ENCODE measurements at regions not wholly inside any gene's neighbourhood (a gene's known extent, or its start where the extent isn't known, plus 50 kb on each side); places are given as distances from the start of the nearest gene placed in this dataset.

DNA sequence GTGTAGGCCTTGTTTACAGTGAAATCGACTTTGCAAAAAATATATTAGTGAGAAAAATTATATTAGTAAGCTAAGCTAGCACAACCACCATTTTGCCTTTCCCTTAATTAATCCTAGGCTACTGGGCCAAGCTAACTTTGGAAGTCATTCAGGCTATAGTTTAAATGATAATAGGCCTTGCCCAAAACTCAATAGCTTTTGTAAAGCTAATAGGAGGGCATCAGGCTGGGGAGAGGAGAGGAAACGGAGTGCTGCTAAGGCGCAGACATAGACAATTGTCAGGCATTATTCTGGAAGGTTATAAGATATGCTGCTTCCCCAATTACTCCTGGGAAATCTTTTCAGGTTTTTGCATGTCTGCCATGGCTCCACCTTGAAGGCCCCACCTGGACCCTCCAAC lies 1286.0 kb downstream of the NSUN3 start:
- Histone ChIP-seq H3K4me1 (no peaks in the 10 kb centered on the region), H3K36me3 (no peaks in the 10 kb centered on the region), H3K9me3 (no peaks in the 10 kb centered on the region), H3K27me3 (no peaks in the 10 kb centered on the region), H3K27ac (no peak overlapping the region), H3K4me3 (no peak overlapping the region)
- no peak for TF ChIP-seq POLR2AphosphoS5 (IDR thresholded peaks at IDR 0.05)
- TF ChIP-seq, protein P1, sequence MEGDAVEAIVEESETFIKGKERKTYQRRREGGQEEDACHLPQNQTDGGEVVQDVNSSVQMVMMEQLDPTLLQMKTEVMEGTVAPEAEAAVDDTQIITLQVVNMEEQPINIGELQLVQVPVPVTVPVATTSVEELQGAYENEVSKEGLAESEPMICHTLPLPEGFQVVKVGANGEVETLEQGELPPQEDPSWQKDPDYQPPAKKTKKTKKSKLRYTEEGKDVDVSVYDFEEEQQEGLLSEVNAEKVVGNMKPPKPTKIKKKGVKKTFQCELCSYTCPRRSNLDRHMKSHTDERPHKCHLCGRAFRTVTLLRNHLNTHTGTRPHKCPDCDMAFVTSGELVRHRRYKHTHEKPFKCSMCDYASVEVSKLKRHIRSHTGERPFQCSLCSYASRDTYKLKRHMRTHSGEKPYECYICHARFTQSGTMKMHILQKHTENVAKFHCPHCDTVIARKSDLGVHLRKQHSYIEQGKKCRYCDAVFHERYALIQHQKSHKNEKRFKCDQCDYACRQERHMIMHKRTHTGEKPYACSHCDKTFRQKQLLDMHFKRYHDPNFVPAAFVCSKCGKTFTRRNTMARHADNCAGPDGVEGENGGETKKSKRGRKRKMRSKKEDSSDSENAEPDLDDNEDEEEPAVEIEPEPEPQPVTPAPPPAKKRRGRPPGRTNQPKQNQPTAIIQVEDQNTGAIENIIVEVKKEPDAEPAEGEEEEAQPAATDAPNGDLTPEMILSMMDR (IDR thresholded peaks at IDR 0.05), result no peak
- no peak for TF ChIP-seq POLR2A (IDR thresholded peaks at IDR 0.05)
- TF ChIP-seq EP300 (IDR thresholded peaks at IDR 0.05), result no peak
- intact Hi-C loops (cut with DNase I; ENCODE audit: low total_unique reads), result no loop called here
- no peak for DNase-seq
- WGBS, 5 donors, result 81 to 93% (median 88%) methylated on average over 3 of the region's 3 CpGs

DNA sequence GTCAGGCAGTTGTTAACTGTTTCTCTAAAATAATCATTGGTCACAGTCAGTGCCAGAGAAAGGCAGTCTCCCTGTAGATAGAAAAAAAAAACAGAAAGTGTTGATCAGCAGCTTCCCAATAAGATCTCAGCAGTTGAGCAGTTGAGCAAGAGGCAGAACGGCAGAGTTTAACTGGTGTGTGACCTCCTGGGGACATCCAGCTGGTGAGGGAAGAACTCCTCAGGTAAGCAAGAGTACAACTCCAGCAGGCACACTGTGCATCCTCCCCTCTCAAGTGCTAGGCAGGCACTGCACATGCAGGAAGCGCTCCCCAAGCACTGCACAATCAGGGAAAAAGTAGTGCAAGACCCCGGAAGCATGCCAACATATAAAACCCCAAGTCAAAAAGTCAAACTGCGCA lies 1287.2 kb downstream of the NSUN3 start:
- no peak for TF ChIP-seq EP300 (IDR thresholded peaks at IDR 0.05)
- TF ChIP-seq, protein P1 (IDR thresholded peaks at IDR 0.05), result no peak
- TF ChIP-seq POLR2A (IDR thresholded peaks at IDR 0.05), result no peak
- TF ChIP-seq POLR2AphosphoS5 (IDR thresholded peaks at IDR 0.05), result no peak
- intact Hi-C loops (cut with DNase I; ENCODE audit: low total_unique reads), result no loop called here
- 66 to 71% (median 68%) methylated on average over 4 of the region's 4 CpGs for WGBS, 5 donors

DNA sequence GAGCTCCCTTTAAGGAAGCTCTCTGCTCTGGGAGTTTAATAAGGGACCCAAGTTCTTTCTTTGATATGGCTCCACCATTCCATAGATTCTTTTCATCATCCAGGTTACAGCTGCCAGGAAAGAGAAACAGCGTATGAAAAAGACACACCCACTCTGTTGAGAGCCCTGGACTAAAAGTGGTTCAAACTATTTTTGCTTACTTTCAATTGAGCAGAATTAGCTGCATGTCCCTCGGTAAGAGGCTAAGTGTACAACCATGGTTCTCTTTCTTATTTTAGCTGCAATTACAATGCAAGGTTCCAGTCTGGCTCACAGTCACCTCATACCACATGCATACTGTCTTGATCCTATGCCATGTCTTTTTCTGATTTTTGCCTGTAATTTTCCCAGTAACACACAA lies 1288.3 kb downstream of the NSUN3 start:
- no peaks in the 10 kb centered on the region for H3K36me3 ChIP-seq
- intact Hi-C loops (cut with DNase I; ENCODE audit: low total_unique reads), result no loop called here
- no peaks in the 10 kb centered on the region for H3K4me1 ChIP-seq
- no peaks in the 10 kb centered on the region for H3K27me3 ChIP-seq
- TF ChIP-seq POLR2AphosphoS5 (IDR thresholded peaks at IDR 0.05) (no peak), EP300 (IDR thresholded peaks at IDR 0.05) (no peak), POLR2A (IDR thresholded peaks at IDR 0.05) (no peak)
- TF ChIP-seq, protein P1 (IDR thresholded peaks at IDR 0.05), result no peak
- H3K4me3 ChIP-seq, result no peak overlapping the region
- WGBS, 5 donors, result 56 to 63% (median 57%) methylated on average over 2 of the region's 2 CpGs
- no peak for DNase-seq
- no peaks in the 10 kb centered on the region for H3K9me3 ChIP-seq
- H3K27ac ChIP-seq, result no peak overlapping the region

More for the DNA sequence above, 1287.2 kb downstream of the NSUN3 start:
- Histone ChIP-seq H3K4me1 (no peaks in the 10 kb centered on the region), H3K27me3 (no peaks in the 10 kb centered on the region), H3K36me3 (no peaks in the 10 kb centered on the region), H3K27ac (no peak overlapping the region), H3K4me3 (no peak overlapping the region), H3K9me3 (no peaks in the 10 kb centered on the region)
- DNase-seq, result no peak

DNA sequence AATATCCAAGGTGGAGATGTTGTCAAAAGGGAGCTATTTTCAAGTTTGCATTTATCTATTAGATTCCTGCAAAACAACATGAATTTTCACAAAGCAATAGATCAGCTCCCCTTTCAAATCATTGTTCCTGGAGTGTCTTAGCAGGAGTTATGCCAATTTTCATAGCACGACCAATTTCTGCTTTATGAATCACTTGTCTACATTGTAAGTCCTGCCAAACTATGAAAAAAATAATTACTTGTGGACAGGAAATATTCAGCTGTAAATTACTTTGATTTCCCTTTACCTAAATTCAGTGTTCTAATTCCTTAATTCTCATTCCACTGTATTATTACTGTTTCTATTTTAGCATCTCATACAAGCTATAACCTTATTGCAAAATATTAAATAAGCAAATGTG lies 1289.6 kb downstream of the NSUN3 start:
- Histone ChIP-seq H3K27ac (no peak overlapping the region), H3K27me3 (no peaks in the 10 kb centered on the region), H3K36me3 (no peaks in the 10 kb centered on the region), H3K4me3 (no peak overlapping the region), H3K9me3 (no peaks in the 10 kb centered on the region), H3K4me1 (no peaks in the 10 kb centered on the region)
- intact Hi-C loops (cut with DNase I; ENCODE audit: low total_unique reads), result no loop called here
- no peak for DNase-seq
- 46 to 70% (median 66%) methylated on average over 1 of the region's 1 CpG for WGBS, 5 donors
- TF ChIP-seq POLR2A (IDR thresholded peaks at IDR 0.05), result no peak
- TF ChIP-seq EP300 (IDR thresholded peaks at IDR 0.05), result no peak
- no peak for TF ChIP-seq POLR2AphosphoS5 (IDR thresholded peaks at IDR 0.05)

DNA sequence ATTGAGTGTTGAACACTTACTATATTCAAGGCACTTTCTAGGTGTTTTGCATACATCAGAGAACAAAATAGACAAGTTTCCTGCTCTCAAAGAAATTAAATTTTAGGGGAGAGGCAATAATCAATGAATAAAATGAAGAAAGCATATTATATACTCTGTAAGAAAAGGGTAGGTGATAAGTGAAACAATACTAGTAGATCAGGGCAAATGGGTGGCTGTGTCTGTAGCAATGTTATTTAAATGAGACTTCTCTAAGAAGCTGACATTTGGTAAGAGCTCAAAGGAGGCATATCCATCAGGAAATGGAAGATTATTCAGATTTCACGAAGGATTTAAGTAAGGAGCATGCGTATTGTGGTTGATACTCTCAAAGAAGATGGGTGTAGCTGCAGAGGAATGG lies 1291.6 kb downstream of the NSUN3 start:
- H3K27ac ChIP-seq, result no peak overlapping the region
- no peaks in the 10 kb centered on the region for H3K27me3 ChIP-seq
- intact Hi-C loops (cut with DNase I; ENCODE audit: low total_unique reads), result no loop called here
- H3K4me3 ChIP-seq, result no peak overlapping the region
- WGBS, 5 donors, result 67 to 83% (median 76%) methylated on average over 2 of the region's 2 CpGs
- no peak for DNase-seq
- TF ChIP-seq, protein P1 (IDR thresholded peaks at IDR 0.05), result no peak
- TF ChIP-seq POLR2A (IDR thresholded peaks at IDR 0.05) (no peak), POLR2AphosphoS5 (IDR thresholded peaks at IDR 0.05) (no peak), EP300 (IDR thresholded peaks at IDR 0.05) (no peak)
- H3K36me3 ChIP-seq, result no peaks in the 10 kb centered on the region
- no peaks in the 10 kb centered on the region for H3K4me1 ChIP-seq
- no peaks in the 10 kb centered on the region for H3K9me3 ChIP-seq

All from stomach (tissue), 8 donors.